Neural cell (in vitro differentiated cells): ENCODE measurements at regions not wholly inside any gene's neighbourhood (a gene's known extent, or its start where the extent isn't known, plus 50 kb on each side); places are given as distances from the start of the nearest gene placed in this dataset.

Experiments
- REST ChIP-seq: IDR thresholded peaks from 2 replicates; pipeline ENCODE4 v1.6.1; 2012; ENCODE audit warnings: borderline replicate concordance
- TAF1 ChIP-seq: IDR thresholded peaks from 2 replicates; pipeline ENCODE4 v1.6.1; 2012; ENCODE audit warnings: low read depth
- TF ChIP-seq, protein P1 (sequence below): fragments of 450-650 bp; IDR thresholded peaks from 2 replicates; pipeline ENCODE4 v1.5.1; 2014; ENCODE audit warnings: antibody characterized with exemption, mild to moderate bottlenecking, moderate library complexity; ENCODE audit not compliant: poor library complexity, severe bottlenecking

- TF ChIP-seq, protein P1, sequence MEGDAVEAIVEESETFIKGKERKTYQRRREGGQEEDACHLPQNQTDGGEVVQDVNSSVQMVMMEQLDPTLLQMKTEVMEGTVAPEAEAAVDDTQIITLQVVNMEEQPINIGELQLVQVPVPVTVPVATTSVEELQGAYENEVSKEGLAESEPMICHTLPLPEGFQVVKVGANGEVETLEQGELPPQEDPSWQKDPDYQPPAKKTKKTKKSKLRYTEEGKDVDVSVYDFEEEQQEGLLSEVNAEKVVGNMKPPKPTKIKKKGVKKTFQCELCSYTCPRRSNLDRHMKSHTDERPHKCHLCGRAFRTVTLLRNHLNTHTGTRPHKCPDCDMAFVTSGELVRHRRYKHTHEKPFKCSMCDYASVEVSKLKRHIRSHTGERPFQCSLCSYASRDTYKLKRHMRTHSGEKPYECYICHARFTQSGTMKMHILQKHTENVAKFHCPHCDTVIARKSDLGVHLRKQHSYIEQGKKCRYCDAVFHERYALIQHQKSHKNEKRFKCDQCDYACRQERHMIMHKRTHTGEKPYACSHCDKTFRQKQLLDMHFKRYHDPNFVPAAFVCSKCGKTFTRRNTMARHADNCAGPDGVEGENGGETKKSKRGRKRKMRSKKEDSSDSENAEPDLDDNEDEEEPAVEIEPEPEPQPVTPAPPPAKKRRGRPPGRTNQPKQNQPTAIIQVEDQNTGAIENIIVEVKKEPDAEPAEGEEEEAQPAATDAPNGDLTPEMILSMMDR, result no peak
- TF ChIP-seq REST (no peak), TAF1 (no peak)
These were observed 1143.3 kb upstream of the AUTS2 start for GRCh38 chr7:68454931-68455330.
